H1 (cell line): ENCODE measurements at regions not wholly inside any gene's neighbourhood (a gene's known extent, or its start where the extent isn't known, plus 50 kb on each side); places are given as distances from the start of the nearest gene placed in this dataset.

Experiments used
- FOSL1 ChIP-seq: IDR thresholded peaks from 2 replicates; pipeline ENCODE4 v1.6.1; 2011; ENCODE audit warnings: mild to moderate bottlenecking, low read depth, low read length, moderate library complexity; ENCODE audit not compliant: insufficient read depth
- GABPA ChIP-seq: IDR thresholded peaks from 2 replicates; pipeline ENCODE4 v1.6.1; 2011; ENCODE audit warnings: mild to moderate bottlenecking, low read length, moderate library complexity, borderline replicate concordance; ENCODE audit not compliant: insufficient read depth
- HDAC6 ChIP-seq: IDR thresholded peaks from one replicate; pipeline ENCODE4 v1.7.1; 2012; ENCODE audit warnings: low read depth, mild to moderate bottlenecking, inconsistent platforms, low read length, moderate library complexity
- JUN ChIP-seq: IDR thresholded peaks from 2 replicates; pipeline ENCODE4 v1.6.1; 2011; ENCODE audit warnings: low read depth, mild to moderate bottlenecking, improper control_type of control experiment, low read length
- JUND ChIP-seq: IDR thresholded peaks from 2 replicates; pipeline ENCODE4 v1.6.1; 2011; ENCODE audit warnings: mild to moderate bottlenecking, improper control_type of control experiment, low read length
- KDM4A ChIP-seq: IDR thresholded peaks from one replicate; pipeline ENCODE4 v1.7.1; 2012; ENCODE audit warnings: low read depth, mild to moderate bottlenecking, moderate library complexity, low read length, inconsistent platforms; ENCODE audit not compliant: severe bottlenecking
- MAFK ChIP-seq: IDR thresholded peaks from 2 replicates; pipeline ENCODE4 v1.6.1; 2012; ENCODE audit warnings: low read depth, mild to moderate bottlenecking, improper control_type of control experiment, low read length
- NRF1 ChIP-seq: IDR thresholded peaks from 2 replicates; pipeline ENCODE4 v1.6.1; 2011; ENCODE audit warnings: mild to moderate bottlenecking, low read depth, low read length, improper control_type of control experiment
- SP4 ChIP-seq: IDR thresholded peaks from 2 replicates; pipeline ENCODE4 v1.6.1; 2012; ENCODE audit warnings: low read length, inconsistent platforms
- TF ChIP-seq, protein P1 (sequence below): fragments of 300-600 bp; sonication (generic); IDR thresholded peaks from 2 replicates; pipeline ENCODE4 v1.7.1; 2012; ENCODE audit warnings: low read length, moderate library complexity, mild to moderate bottlenecking, inconsistent platforms; ENCODE audit not compliant: insufficient replicate concordance
- TF ChIP-seq, protein P2 (sequence below): IDR thresholded peaks from 2 replicates; pipeline ENCODE4 v1.6.1; 2012; ENCODE audit warnings: inconsistent platforms

DNA sequence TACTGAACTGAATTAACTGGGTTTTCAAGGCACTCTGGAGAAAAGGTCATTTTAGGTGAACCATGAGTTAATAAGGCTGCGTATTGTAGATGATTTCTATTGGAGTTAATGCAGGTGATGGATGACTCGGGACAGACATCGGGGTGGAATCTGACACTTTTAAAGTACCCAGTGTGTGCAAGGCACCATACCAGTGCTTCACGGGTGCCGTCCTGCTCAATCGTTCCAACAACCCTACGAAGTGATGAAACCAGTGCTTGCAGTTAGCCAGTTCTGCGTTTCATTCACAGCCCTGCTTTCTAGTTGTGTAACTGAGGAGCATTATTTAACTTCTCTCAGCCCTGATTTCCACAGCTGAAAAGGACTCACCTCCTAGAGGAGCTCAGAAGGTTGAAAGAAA, 216.5 kb downstream of the BARX2 start (continued):
- TF ChIP-seq, protein P1, sequence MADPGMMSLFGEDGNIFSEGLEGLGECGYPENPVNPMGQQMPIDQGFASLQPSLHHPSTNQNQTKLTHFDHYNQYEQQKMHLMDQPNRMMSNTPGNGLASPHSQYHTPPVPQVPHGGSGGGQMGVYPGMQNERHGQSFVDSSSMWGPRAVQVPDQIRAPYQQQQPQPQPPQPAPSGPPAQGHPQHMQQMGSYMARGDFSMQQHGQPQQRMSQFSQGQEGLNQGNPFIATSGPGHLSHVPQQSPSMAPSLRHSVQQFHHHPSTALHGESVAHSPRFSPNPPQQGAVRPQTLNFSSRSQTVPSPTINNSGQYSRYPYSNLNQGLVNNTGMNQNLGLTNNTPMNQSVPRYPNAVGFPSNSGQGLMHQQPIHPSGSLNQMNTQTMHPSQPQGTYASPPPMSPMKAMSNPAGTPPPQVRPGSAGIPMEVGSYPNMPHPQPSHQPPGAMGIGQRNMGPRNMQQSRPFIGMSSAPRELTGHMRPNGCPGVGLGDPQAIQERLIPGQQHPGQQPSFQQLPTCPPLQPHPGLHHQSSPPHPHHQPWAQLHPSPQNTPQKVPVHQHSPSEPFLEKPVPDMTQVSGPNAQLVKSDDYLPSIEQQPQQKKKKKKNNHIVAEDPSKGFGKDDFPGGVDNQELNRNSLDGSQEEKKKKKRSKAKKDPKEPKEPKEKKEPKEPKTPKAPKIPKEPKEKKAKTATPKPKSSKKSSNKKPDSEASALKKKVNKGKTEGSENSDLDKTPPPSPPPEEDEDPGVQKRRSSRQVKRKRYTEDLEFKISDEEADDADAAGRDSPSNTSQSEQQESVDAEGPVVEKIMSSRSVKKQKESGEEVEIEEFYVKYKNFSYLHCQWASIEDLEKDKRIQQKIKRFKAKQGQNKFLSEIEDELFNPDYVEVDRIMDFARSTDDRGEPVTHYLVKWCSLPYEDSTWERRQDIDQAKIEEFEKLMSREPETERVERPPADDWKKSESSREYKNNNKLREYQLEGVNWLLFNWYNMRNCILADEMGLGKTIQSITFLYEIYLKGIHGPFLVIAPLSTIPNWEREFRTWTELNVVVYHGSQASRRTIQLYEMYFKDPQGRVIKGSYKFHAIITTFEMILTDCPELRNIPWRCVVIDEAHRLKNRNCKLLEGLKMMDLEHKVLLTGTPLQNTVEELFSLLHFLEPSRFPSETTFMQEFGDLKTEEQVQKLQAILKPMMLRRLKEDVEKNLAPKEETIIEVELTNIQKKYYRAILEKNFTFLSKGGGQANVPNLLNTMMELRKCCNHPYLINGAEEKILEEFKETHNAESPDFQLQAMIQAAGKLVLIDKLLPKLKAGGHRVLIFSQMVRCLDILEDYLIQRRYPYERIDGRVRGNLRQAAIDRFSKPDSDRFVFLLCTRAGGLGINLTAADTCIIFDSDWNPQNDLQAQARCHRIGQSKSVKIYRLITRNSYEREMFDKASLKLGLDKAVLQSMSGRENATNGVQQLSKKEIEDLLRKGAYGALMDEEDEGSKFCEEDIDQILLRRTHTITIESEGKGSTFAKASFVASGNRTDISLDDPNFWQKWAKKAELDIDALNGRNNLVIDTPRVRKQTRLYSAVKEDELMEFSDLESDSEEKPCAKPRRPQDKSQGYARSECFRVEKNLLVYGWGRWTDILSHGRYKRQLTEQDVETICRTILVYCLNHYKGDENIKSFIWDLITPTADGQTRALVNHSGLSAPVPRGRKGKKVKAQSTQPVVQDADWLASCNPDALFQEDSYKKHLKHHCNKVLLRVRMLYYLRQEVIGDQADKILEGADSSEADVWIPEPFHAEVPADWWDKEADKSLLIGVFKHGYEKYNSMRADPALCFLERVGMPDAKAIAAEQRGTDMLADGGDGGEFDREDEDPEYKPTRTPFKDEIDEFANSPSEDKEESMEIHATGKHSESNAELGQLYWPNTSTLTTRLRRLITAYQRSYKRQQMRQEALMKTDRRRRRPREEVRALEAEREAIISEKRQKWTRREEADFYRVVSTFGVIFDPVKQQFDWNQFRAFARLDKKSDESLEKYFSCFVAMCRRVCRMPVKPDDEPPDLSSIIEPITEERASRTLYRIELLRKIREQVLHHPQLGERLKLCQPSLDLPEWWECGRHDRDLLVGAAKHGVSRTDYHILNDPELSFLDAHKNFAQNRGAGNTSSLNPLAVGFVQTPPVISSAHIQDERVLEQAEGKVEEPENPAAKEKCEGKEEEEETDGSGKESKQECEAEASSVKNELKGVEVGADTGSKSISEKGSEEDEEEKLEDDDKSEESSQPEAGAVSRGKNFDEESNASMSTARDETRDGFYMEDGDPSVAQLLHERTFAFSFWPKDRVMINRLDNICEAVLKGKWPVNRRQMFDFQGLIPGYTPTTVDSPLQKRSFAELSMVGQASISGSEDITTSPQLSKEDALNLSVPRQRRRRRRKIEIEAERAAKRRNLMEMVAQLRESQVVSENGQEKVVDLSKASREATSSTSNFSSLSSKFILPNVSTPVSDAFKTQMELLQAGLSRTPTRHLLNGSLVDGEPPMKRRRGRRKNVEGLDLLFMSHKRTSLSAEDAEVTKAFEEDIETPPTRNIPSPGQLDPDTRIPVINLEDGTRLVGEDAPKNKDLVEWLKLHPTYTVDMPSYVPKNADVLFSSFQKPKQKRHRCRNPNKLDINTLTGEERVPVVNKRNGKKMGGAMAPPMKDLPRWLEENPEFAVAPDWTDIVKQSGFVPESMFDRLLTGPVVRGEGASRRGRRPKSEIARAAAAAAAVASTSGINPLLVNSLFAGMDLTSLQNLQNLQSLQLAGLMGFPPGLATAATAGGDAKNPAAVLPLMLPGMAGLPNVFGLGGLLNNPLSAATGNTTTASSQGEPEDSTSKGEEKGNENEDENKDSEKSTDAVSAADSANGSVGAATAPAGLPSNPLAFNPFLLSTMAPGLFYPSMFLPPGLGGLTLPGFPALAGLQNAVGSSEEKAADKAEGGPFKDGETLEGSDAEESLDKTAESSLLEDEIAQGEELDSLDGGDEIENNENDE, result no peak
- TF ChIP-seq JUN (no peak), SP4 (no peak), GABPA (no peak), HDAC6 (no peak), KDM4A (no peak), FOSL1 (no peak), NRF1 (no peak), JUND (no peak), MAFK (no peak)
- TF ChIP-seq, protein P2, sequence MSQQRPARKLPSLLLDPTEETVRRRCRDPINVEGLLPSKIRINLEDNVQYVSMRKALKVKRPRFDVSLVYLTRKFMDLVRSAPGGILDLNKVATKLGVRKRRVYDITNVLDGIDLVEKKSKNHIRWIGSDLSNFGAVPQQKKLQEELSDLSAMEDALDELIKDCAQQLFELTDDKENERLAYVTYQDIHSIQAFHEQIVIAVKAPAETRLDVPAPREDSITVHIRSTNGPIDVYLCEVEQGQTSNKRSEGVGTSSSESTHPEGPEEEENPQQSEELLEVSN, result no peak
- TF ChIP-seq, all 59 proteins: peak for 0
